Colon (tissue), 2 donors: ENCODE measurements at regions not wholly inside any gene's neighbourhood (a gene's known extent, or its start where the extent isn't known, plus 50 kb on each side); places are given as distances from the start of the nearest gene placed in this dataset.

Experiments used
- FAIRE-seq: peaks from 2 replicates; lab custom pipeline; 2012; peaks lifted over from hg19 to GRCh38; lab: Jason Lieb, UNC
- donor health status: control.
- donor health status: control.

DNA sequence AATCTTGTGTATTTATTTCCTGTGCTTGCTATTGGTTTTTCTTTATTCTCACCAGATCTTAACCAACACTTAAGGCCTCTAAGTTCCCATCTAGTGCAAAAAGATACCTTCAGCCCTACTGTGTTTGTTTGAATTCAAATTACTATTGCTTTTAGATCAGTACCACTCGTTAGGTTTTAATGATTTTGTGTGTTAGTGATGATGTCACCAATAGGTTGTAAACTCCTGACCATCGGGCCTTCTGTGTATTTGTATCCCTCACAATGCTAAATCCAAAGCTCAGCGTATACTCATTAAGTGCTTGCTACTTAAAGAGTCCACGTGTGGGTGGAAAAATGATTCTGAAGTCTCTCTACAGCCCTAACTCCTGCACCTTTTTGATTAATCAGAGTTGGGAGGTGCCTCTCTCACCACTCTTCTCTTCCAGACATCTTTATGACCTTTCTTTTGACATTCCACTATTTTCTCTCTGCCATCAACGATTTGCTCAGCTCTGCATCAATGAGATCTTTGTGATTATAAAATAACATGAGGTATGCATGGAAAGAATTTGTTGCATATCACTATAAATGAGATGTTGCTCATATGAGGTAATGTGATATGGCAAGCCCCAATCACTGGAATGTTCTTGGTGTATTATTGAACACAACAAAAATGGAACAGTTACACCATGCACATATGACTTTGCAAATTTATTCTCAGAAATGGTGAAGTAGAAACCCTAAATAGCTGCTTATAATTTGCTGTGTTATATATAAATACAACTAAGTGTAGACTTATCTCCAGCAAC lies 55.1 kb upstream of the LAMA2 start:
- no peak for FAIRE-seq

DNA sequence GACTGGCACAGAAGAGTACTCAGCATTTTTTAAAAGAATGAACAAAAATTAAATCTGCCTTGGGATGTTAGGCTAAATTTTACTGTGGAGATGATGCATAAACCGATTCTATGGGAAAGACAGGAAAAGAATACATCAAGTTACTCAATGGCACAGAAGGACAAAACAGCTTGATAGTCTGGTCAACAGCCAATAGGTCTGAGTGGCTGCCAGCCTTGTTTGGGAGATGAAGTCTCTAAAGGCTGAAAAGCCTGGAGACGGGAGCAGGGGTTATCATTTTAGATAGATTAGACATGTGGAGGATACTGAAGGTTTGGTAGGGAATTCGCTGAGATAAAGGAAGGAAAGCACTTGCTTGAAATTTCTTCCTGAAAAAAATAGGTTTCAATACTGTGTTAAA lies 56.3 kb upstream of the LAMA2 start:
- FAIRE-seq = no peak

DNA sequence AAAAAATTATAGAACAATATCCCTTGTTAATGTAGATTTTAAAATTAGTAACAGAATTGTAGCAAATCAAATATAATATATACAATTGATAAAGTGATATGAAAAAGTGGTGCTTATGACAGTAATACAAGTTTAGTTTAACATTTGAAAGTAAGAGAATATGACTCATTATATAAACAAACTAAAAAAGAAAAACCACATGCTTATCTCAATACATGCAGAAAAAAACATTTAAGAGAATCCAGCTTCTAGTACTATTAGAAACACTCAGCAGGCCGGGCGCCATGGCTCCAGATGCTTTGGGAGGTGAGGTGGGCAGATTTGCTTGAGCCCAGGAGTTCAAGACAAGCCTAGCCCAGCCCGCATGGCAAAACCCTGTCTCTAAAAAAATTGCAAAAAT lies 60.7 kb upstream of the LAMA2 start:
- FAIRE-seq = peak; percentile 33

GRCh38 chr6:128821116-128821515 lies 61.8 kb upstream of the LAMA2 start:
- FAIRE-seq = no peak

- FAIRE-seq = no peak
Observed at GRCh38 chr6:128808856-128809255, 74.1 kb upstream of the LAMA2 start.

DNA sequence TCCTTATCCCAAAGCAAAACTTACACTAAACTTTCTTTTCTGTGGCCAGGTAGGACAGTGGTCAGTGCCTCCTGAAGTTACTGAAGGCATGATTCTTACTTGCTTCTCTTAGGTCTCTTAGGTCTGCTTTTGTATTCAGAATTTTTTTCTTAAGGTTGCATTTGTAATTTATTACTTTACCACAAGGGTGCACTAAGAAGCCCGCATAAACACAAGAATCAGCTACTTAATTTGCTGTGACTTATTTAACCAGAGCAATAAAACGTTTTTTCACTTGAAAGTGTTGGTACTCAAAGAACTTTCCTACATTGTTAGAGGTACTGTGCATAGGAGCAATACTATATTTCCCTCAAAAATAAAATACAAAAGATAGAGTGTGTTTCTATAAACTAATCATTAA lies 75.4 kb upstream of the LAMA2 start:
- no peak for FAIRE-seq

DNA sequence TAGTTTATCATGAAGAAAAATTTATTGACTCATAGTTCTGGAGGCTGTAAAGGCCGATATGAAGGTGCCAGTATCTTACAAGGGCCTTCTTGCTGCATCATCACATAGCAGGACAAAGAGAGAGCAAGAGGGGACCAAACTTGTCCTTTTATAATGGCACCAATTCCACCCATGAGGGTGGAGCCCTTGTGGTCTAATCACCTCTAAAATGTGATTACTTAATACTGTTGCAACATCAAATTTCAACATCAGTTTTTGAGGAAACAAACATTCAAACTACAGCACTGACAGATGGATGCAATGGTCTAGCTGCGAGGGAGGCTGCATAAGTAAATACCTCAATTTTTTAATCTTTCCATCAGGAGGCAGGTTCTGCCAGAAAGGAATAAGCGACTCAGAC lies 76.7 kb upstream of the LAMA2 start:
- FAIRE-seq = no peak

- FAIRE-seq = no peak
Observed at GRCh38 chr6:128803911-128804310, 79.0 kb upstream of the LAMA2 start.

- FAIRE-seq = no peak
Observed at GRCh38 chr6:128801621-128802020, 81.3 kb upstream of the LAMA2 start.

- FAIRE-seq = no peak
Observed at GRCh38 chr6:128784266-128784665, 98.7 kb upstream of the LAMA2 start.

GRCh38 chr6:128768187-128768586 lies 114.8 kb upstream of the LAMA2 start:
- FAIRE-seq = no peak

GRCh38 chr6:128767705-128768104 lies 115.2 kb upstream of the LAMA2 start:
- no peak for FAIRE-seq

DNA sequence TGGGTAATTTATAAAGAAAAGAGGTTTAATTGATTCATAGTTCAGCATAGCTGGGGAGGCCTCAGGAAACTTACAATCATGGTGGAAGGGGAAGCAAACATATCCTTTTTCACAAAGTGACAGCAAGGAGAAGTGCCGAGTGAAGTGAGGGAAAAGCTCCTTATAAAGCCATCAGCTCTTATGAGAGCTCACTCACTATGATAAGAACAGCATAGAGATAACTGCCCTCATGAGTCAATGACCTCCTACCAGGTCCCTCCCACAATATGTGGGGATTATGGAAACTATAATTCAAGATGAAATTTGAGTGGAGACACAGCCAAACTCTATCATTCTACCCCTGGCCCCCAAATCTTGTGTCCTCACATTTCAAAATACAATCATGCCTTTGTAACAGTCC lies 115.8 kb upstream of the LAMA2 start:
- no peak for FAIRE-seq

DNA sequence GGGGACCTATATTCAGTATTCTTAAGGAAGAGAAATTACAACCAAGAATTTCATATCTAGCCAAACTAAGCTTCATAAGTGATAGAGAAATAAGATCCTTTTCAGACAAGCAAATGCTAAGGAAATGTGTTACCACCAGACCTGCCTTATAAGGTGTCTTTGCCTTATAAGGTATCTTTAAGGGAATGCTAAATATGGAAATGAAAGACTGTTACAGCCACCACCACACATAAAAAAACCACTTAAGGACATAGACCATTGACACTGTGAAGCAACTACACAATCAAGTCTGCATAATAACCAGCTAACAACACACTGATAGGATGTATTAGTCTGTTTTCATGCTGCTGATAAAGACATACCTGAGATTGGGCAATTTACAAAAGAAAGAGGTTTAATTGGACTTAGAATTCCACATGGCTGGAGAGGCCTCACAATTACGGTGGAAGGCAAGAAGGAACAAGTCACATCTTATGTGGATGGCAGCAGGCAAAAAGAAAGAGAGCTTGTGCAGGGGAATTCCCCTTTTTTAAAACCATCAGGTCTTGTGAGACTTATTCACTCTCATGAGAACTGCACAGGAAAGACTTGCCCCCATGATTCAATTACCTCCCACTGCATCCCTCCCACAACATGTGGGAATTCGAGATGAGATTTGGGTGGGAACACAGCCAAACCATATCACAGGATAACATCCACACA lies 119.2 kb upstream of the LAMA2 start:
- no peak for FAIRE-seq

DNA sequence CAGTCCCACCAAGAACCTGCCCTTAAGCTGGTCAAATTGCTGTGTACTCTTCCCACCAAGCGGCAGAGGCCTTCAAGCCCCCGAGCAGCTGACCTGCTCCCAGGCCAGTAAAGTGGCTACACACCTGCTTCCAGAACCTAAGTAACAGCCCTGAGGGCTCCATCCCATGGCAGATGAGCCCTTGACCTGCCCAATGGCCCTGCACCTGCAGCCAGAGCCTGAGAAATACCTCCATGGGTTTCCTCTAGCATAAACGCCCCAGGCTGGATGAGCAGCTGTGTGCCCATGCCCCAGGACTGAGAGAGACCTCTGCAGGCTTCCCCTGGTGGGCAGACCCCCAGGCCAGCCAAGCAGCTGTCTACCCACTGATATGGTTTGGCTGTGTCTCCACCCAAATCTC lies 123.0 kb upstream of the LAMA2 start:
- FAIRE-seq = no peak

- FAIRE-seq = no peak
Observed at GRCh38 chr6:128759447-128759846, 123.5 kb upstream of the LAMA2 start.

DNA sequence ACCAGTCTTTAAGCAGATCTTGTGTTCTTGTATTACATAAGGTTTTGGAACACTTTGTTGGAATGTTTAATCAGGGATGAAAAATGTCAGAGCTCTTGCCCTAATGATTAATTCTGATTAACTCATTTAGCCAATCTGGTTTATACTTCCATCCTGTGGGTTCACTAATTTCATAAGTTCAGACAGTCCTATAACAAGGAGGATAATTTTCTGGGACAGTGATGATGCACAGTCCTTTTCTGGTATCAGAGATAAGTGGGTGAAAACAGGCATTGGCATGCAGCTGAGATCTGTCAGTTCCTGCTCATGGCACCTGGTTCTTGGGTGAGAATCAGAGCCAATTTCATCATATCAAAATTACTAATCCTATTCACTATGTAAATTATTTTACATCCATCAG lies 125.0 kb upstream of the LAMA2 start:
- no peak for FAIRE-seq

- FAIRE-seq = no peak
Observed at GRCh38 chr6:128754658-128755256, 128.2 kb upstream of the LAMA2 start.

DNA sequence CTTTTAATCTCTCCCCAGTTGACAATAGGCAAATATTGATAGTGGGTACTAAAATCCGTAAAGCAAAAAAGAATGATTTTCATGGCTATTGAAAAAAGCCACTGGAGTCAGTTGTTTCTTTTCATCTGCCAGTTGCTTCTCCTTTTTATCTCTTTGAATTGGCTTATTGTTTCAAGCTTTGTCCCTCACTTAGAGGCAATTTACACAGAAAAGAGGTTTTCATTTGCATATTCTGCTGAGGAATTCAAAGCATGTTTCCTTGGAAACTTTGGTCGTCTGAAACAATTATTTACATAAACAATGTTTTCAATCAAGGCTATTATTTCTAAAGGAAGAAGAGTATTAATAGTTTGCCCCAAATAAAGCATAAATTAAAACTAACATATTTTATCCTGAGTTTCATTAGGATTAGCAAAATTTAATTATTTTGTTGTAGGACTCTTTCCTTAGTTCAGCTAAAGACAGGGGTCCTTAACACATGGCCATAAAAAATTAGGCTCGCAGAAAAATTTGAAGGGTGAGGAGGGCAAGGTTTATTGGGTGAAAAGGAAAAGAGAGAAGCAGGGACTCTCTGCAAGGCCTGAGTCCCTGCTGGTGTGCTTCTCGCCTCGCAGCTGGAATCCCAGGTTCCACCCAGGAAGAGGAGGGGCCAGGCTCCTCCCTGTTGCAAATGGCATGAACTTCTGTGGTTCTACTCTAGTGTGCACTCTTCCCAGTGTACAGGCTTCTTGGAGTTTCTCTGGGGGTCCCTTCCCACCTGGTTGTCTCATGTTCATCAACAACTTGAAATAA lies 138.8 kb upstream of the LAMA2 start:
- no peak for FAIRE-seq

GRCh38 chr6:128742900-128743299 lies 140.0 kb upstream of the LAMA2 start:
- no peak for FAIRE-seq

GRCh38 chr6:128740951-128741350 lies 142.0 kb upstream of the LAMA2 start:
- no peak for FAIRE-seq

GRCh38 chr6:128739112-128739511 lies 143.8 kb upstream of the LAMA2 start:
- FAIRE-seq = no peak

DNA sequence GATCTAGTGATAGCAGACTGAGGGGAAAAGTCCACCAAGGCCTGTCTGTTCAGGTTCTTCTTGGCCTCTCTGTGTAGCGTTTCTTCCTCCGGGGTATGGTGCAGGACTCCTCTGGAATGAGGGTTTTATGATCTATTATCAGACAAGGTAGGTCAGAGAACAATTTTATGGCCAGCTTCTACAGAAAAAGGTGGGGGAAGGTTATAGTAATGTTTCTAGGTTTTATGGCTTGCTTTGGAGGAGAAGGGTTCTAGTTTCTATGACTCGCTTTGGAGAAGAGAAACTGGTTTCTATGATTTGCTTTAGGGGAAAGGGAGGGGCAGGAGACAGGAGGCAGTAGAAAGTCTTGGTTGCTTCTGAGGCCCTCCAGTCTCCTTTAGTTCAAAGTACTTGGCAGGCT lies 144.8 kb upstream of the LAMA2 start:
- no peak for FAIRE-seq
